Type B pancreatic cell (in vitro differentiated cells): ENCODE measurements at regions not wholly inside any gene's neighbourhood (a gene's known extent, or its start where the extent isn't known, plus 50 kb on each side); places are given as distances from the start of the nearest gene placed in this dataset.
"Not testable (repeated sequence)": the region's sequence is repeated elsewhere in the genome, so short reads cannot be mapped to it uniquely, and the experiment has no call there.

Source experiments
- DNase-seq: peaks from one replicate; pipeline ENCODE4 v3.0.0; 2021; ENCODE audit warnings: mixed read lengths; ENCODE audit not compliant: unreplicated experiment; ENCODE audit errors: extremely low spot score
- H3K27ac Mint-ChIP-seq: 2 replicates; pipeline ENCODE4 v1.8.0; 2021; ENCODE audit warnings: mild to moderate bottlenecking, mixed read lengths
- H3K27me3 Mint-ChIP-seq: 2 replicates; pipeline ENCODE4 v1.8.0; 2021; ENCODE audit warnings: mixed read lengths
- H3K36me3 Mint-ChIP-seq: 2 replicates; pipeline ENCODE4 v1.8.0; 2021; ENCODE audit warnings: mixed read lengths
- H3K4me1 Mint-ChIP-seq: one replicate; pipeline ENCODE4 v1.8.0; 2021; ENCODE audit warnings: mixed read lengths; ENCODE audit not compliant: unreplicated experiment
- H3K4me3 Mint-ChIP-seq: 2 replicates; pipeline ENCODE4 v1.8.0; 2021; ENCODE audit warnings: mild to moderate bottlenecking, mixed read lengths
- H3K9me3 Mint-ChIP-seq: 2 replicates; pipeline ENCODE4 v1.8.0; 2021; ENCODE audit warnings: mixed read lengths
- TF ChIP-seq, protein P1 (sequence below): fragments of 200-600 bp; sonication (generic); conservative IDR thresholded peaks from 2 replicates; pipeline ENCODE4 v1.5.0; 2021; ENCODE audit warnings: antibody characterized with exemption, mild to moderate bottlenecking

- DNase-seq: no peak
- TF ChIP-seq, protein P1, sequence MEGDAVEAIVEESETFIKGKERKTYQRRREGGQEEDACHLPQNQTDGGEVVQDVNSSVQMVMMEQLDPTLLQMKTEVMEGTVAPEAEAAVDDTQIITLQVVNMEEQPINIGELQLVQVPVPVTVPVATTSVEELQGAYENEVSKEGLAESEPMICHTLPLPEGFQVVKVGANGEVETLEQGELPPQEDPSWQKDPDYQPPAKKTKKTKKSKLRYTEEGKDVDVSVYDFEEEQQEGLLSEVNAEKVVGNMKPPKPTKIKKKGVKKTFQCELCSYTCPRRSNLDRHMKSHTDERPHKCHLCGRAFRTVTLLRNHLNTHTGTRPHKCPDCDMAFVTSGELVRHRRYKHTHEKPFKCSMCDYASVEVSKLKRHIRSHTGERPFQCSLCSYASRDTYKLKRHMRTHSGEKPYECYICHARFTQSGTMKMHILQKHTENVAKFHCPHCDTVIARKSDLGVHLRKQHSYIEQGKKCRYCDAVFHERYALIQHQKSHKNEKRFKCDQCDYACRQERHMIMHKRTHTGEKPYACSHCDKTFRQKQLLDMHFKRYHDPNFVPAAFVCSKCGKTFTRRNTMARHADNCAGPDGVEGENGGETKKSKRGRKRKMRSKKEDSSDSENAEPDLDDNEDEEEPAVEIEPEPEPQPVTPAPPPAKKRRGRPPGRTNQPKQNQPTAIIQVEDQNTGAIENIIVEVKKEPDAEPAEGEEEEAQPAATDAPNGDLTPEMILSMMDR: no peak
- Mint-ChIP-seq H3K27ac (no peak overlapping the region), H3K4me1 (no peaks in the 10 kb centered on the region), H3K4me3 (no peak overlapping the region), H3K9me3 (no peaks in the 10 kb centered on the region), H3K27me3 (peaks cover 41% of the 10 kb centered on the region), H3K36me3 (no peaks in the 10 kb centered on the region)
Observed at GRCh38 chr9:34773306-34773910, 63.5 kb upstream of the CCL21 start.

DNA sequence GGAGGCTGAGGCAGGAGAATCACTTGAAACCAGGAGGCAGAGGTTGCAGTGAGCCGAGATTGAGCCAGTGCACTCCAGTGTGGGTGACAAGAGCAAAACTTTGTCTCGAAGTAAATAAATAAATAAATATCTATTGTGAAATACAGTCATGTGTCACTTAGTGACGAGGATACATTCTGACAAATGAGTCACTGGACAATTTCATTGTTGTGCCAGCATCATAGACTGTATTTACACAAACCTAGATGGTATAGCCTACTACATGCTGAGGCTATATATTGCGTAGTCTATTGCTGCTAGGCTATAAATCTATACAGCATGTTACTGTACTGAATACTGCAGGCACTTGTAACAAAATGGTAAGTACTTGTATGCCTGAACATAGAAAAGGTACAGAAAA, 61.1 kb upstream of the CCL21 start:
- H3K27me3 Mint-ChIP-seq: peaks cover 39% of the 10 kb centered on the region
- H3K4me1 Mint-ChIP-seq: no peaks in the 10 kb centered on the region
- H3K4me3 Mint-ChIP-seq: no peak overlapping the region
- TF ChIP-seq, protein P1: no peak
- no peak for DNase-seq
- H3K27ac Mint-ChIP-seq: no peak overlapping the region
- H3K9me3 Mint-ChIP-seq: no peaks in the 10 kb centered on the region
- H3K36me3 Mint-ChIP-seq: no peaks in the 10 kb centered on the region

DNA sequence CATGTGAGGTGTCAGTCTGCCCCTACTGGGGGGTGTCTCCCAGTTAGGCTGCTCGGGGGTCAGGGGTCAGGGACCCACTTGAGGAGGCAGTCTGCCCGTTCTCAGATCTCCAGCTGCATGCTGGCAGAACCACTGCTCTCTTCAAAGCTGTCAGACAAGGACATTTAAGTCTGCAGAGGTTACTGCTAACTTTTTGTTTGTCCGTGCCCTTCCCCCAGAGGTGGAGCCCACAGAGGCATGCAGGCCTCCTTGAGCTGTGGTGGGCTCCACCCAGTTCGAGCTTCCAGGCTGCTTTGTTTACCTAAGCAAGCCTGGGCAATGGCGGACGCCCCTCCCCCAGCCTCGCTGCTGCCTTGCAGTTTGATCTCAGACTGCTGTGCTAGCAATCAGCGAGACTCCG, 57.2 kb upstream of the CCL21 start:
- not testable (repeated sequence) for H3K4me1 Mint-ChIP-seq, H3K27ac Mint-ChIP-seq, H3K4me3 Mint-ChIP-seq, H3K36me3 Mint-ChIP-seq, H3K9me3 Mint-ChIP-seq, DNase-seq
- peaks cover 16% of the 10 kb centered on the region for H3K27me3 Mint-ChIP-seq

GRCh38 chr9:34760196-34761040, 50.5 kb upstream of the CCL21 start:
- not testable (repeated sequence) for H3K9me3 Mint-ChIP-seq, H3K36me3 Mint-ChIP-seq, H3K27ac Mint-ChIP-seq, H3K4me1 Mint-ChIP-seq, DNase-seq, H3K4me3 Mint-ChIP-seq
- H3K27me3 Mint-ChIP-seq: peaks cover 45% of the 10 kb centered on the region
- TF ChIP-seq, protein P1: peak; percentile 83
